Activated CD4-positive, alpha-beta T cell treated with anti-CD3 and anti-CD28 coated beads for 36 hours (primary cell): ENCODE measurements at regions not wholly inside any gene's neighbourhood (a gene's known extent, or its start where the extent isn't known, plus 50 kb on each side); places are given as distances from the start of the nearest gene placed in this dataset.
"Not testable (repeated sequence)": the region's sequence is repeated elsewhere in the genome, so short reads cannot be mapped to it uniquely, and the experiment has no call there.

Experiments
- ATAC-seq: fragments of 200-7000 bp; cut with Tn5 transposase; one replicate; pipeline ENCODE4 v1.10.0; 2021; ENCODE audit warnings: mild to moderate bottlenecking, moderate library complexity
- CTCF ChIA-PET: fragments of 350-600 bp; sonication (Branson Sonifier 250); formaldehyde crosslinking; loops from one replicate; lab custom pipeline; 2021; ENCODE audit warnings: antibody characterized with exemption; lab: Charles Lee
- POLR2A ChIA-PET: fragments of 350-600 bp; sonication (Branson Sonifier 250); formaldehyde crosslinking; loops from one replicate; lab custom pipeline; 2021; ENCODE audit warnings: antibody characterized with exemption, inconsistent platforms; lab: Charles Lee
- DNase-seq: peaks from one replicate; pipeline ENCODE4 v3.0.0-alpha.2; 2020
- H3K27ac Mint-ChIP-seq: one replicate; pipeline ENCODE4 v1.8.0; 2021; ENCODE audit warnings: mixed read lengths
- H3K27me3 Mint-ChIP-seq: one replicate; pipeline ENCODE4 v1.8.0; 2021; ENCODE audit warnings: mixed read lengths
- H3K36me3 Mint-ChIP-seq: one replicate; pipeline ENCODE4 v1.8.0; 2021; ENCODE audit warnings: low read depth, mixed read lengths
- H3K4me1 Mint-ChIP-seq: one replicate; pipeline ENCODE4 v1.8.0; 2021; ENCODE audit warnings: mixed read lengths
- H3K4me3 Mint-ChIP-seq: one replicate; pipeline ENCODE4 v1.8.0; 2021; ENCODE audit warnings: mild to moderate bottlenecking, moderate library complexity, mixed read lengths
- H3K9me3 Mint-ChIP-seq: one replicate; pipeline ENCODE4 v1.8.0; 2021; ENCODE audit warnings: low read depth, mixed read lengths
- intact Hi-C, 2 experiments: fragments of 100-400 bp; cut with DNase I in 1 of 2; cut with micrococcal nuclease in 1 of 2; formaldehyde crosslinking; loops; one replicate each; pipeline versions ENCODE4 v1.14.2 to v1.15.1; 2022 to 2024; cut with DNase I, micrococcal nuclease

- H3K9me3 Mint-ChIP-seq: peaks cover 6% of the 10 kb centered on the region
- no peaks in the 10 kb centered on the region for H3K36me3 Mint-ChIP-seq
- no peaks in the 10 kb centered on the region for H3K27me3 Mint-ChIP-seq
- CTCF ChIA-PET: no interaction called here
- ATAC-seq (no peak), DNase-seq (no peak)
- H3K27ac Mint-ChIP-seq: no peak overlapping the region
- no peaks in the 10 kb centered on the region for H3K4me1 Mint-ChIP-seq
- intact Hi-C loops: no loop called here
- H3K4me3 Mint-ChIP-seq: no peak overlapping the region
- POLR2A ChIA-PET: no interaction called here
Observed at GRCh38 chr16:60107437-60107836, 1373.3 kb upstream of the GOT2 start.

- intact Hi-C loops: no loop called here
- H3K27me3 Mint-ChIP-seq: no peaks in the 10 kb centered on the region
- DNase-seq (no peak), ATAC-seq (no peak)
- H3K9me3 Mint-ChIP-seq: peaks cover 18% of the 10 kb centered on the region
- no peak overlapping the region for H3K27ac Mint-ChIP-seq
- ChIA-PET CTCF (no interaction called here), POLR2A (no interaction called here)
- no peaks in the 10 kb centered on the region for H3K4me1 Mint-ChIP-seq
- H3K36me3 Mint-ChIP-seq: no peaks in the 10 kb centered on the region
- H3K4me3 Mint-ChIP-seq: no peak overlapping the region
Observed at GRCh38 chr16:60100371-60100770, 1366.3 kb upstream of the GOT2 start.

GRCh38 chr16:60091529-60091928 is 1357.4 kb upstream of the GOT2 start:
- intact Hi-C loops: no loop called here
- ATAC-seq: no peak
- Mint-ChIP-seq H3K27ac (no peak overlapping the region), H3K36me3 (no peaks in the 10 kb centered on the region), H3K4me1 (no peaks in the 10 kb centered on the region), H3K9me3 (peaks cover 19% of the 10 kb centered on the region), H3K27me3 (no peaks in the 10 kb centered on the region), H3K4me3 (no peak overlapping the region)
- ChIA-PET POLR2A (no interaction called here), CTCF (no interaction called here)
- no peak for DNase-seq

- Mint-ChIP-seq H3K9me3 (peaks cover 18% of the 10 kb centered on the region), H3K27me3 (no peaks in the 10 kb centered on the region), H3K27ac (no peak overlapping the region), H3K4me1 (no peaks in the 10 kb centered on the region), H3K4me3 (no peak overlapping the region), H3K36me3 (no peaks in the 10 kb centered on the region)
- intact Hi-C loops: no loop called here
- DNase-seq (no peak), ATAC-seq (no peak)
- POLR2A ChIA-PET: no interaction called here
- CTCF ChIA-PET: no interaction called here
Observed at GRCh38 chr16:60091071-60091470, 1357.0 kb upstream of the GOT2 start.

GRCh38 chr16:60087530-60087929 is 1353.4 kb upstream of the GOT2 start:
- Mint-ChIP-seq H3K27me3 (no peaks in the 10 kb centered on the region), H3K4me3 (no peak overlapping the region), H3K36me3 (no peaks in the 10 kb centered on the region), H3K9me3 (peaks cover 17% of the 10 kb centered on the region), H3K27ac (no peak overlapping the region), H3K4me1 (no peaks in the 10 kb centered on the region)
- no peak for ATAC-seq
- DNase-seq: no peak
- CTCF ChIA-PET: no interaction called here
- intact Hi-C loops: loop anchor here in 1 of 2 experiments (10.0 kb wide), 1 partner anchor 63 kb away; no protein-coding TSS in a partner anchor
- POLR2A ChIA-PET: no interaction called here

GRCh38 chr16:60078819-60079218 is 1344.7 kb upstream of the GOT2 start:
- POLR2A ChIA-PET, H3K27ac Mint-ChIP-seq, CTCF ChIA-PET, H3K4me1 Mint-ChIP-seq, ATAC-seq, intact Hi-C loops, H3K4me3 Mint-ChIP-seq, DNase-seq, H3K27me3 Mint-ChIP-seq, H3K36me3 Mint-ChIP-seq: not testable (repeated sequence)
- peaks cover 22% of the 10 kb centered on the region for H3K9me3 Mint-ChIP-seq

GRCh38 chr16:60077861-60078260 is 1343.7 kb upstream of the GOT2 start:
- intact Hi-C loops: no loop called here
- Mint-ChIP-seq H3K27me3 (no peaks in the 10 kb centered on the region), H3K36me3 (no peaks in the 10 kb centered on the region), H3K4me3 (no peak overlapping the region), H3K27ac (no peak overlapping the region), H3K9me3 (peaks cover 25% of the 10 kb centered on the region), H3K4me1 (no peaks in the 10 kb centered on the region)
- ATAC-seq: no peak
- ChIA-PET POLR2A (no interaction called here), CTCF (no interaction called here)
- DNase-seq: no peak

- Mint-ChIP-seq H3K4me1 (no peaks in the 10 kb centered on the region), H3K27me3 (no peaks in the 10 kb centered on the region), H3K27ac (no peak overlapping the region), H3K9me3 (peaks cover 14% of the 10 kb centered on the region), H3K36me3 (no peaks in the 10 kb centered on the region), H3K4me3 (no peak overlapping the region)
- CTCF ChIA-PET: no interaction called here
- no peak for ATAC-seq
- POLR2A ChIA-PET: no interaction called here
- DNase-seq: no peak
- intact Hi-C loops: no loop called here
Observed at GRCh38 chr16:60074378-60074777, 1340.3 kb upstream of the GOT2 start.

- no peaks in the 10 kb centered on the region for H3K36me3 Mint-ChIP-seq
- CTCF ChIA-PET: no interaction called here
Observed at GRCh38 chr16:60073376-60073775, 1339.3 kb upstream of the GOT2 start.

GRCh38 chr16:60064026-60064425 is 1329.9 kb upstream of the GOT2 start:
- no peaks in the 10 kb centered on the region for H3K27me3 Mint-ChIP-seq
- ATAC-seq: no peak
- no peaks in the 10 kb centered on the region for H3K36me3 Mint-ChIP-seq
- POLR2A ChIA-PET: no interaction called here
- H3K4me3 Mint-ChIP-seq: no peak overlapping the region
- DNase-seq: no peak
- CTCF ChIA-PET: no interaction called here
- intact Hi-C loops: no loop called here
- H3K4me1 Mint-ChIP-seq: no peaks in the 10 kb centered on the region
- no peak overlapping the region for H3K27ac Mint-ChIP-seq
- peaks cover 9% of the 10 kb centered on the region for H3K9me3 Mint-ChIP-seq

More at GRCh38 chr16:60073376-60073775, 1339.3 kb upstream of the GOT2 start:
- H3K27me3 Mint-ChIP-seq: no peaks in the 10 kb centered on the region
- ATAC-seq (no peak), DNase-seq (no peak)
- intact Hi-C loops: no loop called here
- no peak overlapping the region for H3K27ac Mint-ChIP-seq
- peaks cover 12% of the 10 kb centered on the region for H3K9me3 Mint-ChIP-seq
- POLR2A ChIA-PET: no interaction called here
- no peak overlapping the region for H3K4me3 Mint-ChIP-seq
- H3K4me1 Mint-ChIP-seq: no peaks in the 10 kb centered on the region

GRCh38 chr16:60061396-60061795 is 1327.3 kb upstream of the GOT2 start:
- no peak overlapping the region for H3K4me3 Mint-ChIP-seq
- POLR2A ChIA-PET: no interaction called here
- no peak for ATAC-seq

GRCh38 chr16:60060731-60061130 is 1326.6 kb upstream of the GOT2 start:
- ChIA-PET CTCF (no interaction called here), POLR2A (no interaction called here)
- H3K9me3 Mint-ChIP-seq: peaks cover 17% of the 10 kb centered on the region

More at GRCh38 chr16:60061396-60061795, 1327.3 kb upstream of the GOT2 start:
- peaks cover 17% of the 10 kb centered on the region for H3K9me3 Mint-ChIP-seq
- no peak for DNase-seq
- CTCF ChIA-PET: no interaction called here
- no peaks in the 10 kb centered on the region for H3K27me3 Mint-ChIP-seq
- intact Hi-C loops: no loop called here
- H3K36me3 Mint-ChIP-seq: no peaks in the 10 kb centered on the region
- H3K4me1 Mint-ChIP-seq: no peaks in the 10 kb centered on the region
- H3K27ac Mint-ChIP-seq: no peak overlapping the region

GRCh38 chr16:60059141-60059540 is 1325.0 kb upstream of the GOT2 start:
- ATAC-seq: no peak
- Mint-ChIP-seq H3K27me3 (no peaks in the 10 kb centered on the region), H3K4me1 (no peaks in the 10 kb centered on the region), H3K9me3 (peaks cover 19% of the 10 kb centered on the region), H3K4me3 (no peak overlapping the region), H3K27ac (no peak overlapping the region), H3K36me3 (no peaks in the 10 kb centered on the region)
- intact Hi-C loops: no loop called here
- POLR2A ChIA-PET: no interaction called here
- CTCF ChIA-PET: no interaction called here
- no peak for DNase-seq

More at GRCh38 chr16:60060731-60061130, 1326.6 kb upstream of the GOT2 start:
- no peak for ATAC-seq
- no peak overlapping the region for H3K27ac Mint-ChIP-seq
- DNase-seq: no peak
- no peaks in the 10 kb centered on the region for H3K36me3 Mint-ChIP-seq
- H3K4me1 Mint-ChIP-seq: no peaks in the 10 kb centered on the region
- intact Hi-C loops: no loop called here
- no peaks in the 10 kb centered on the region for H3K27me3 Mint-ChIP-seq
- no peak overlapping the region for H3K4me3 Mint-ChIP-seq
